HG03354 (cell line): ENCODE measurements at regions not wholly inside any gene's neighbourhood (a gene's known extent, or its start where the extent isn't known, plus 50 kb on each side); places are given as distances from the start of the nearest gene placed in this dataset.
"Not testable (repeated sequence)": the region's sequence is repeated elsewhere in the genome, so short reads cannot be mapped to it uniquely, and the experiment has no call there.

Source experiments
- ATAC-seq: cut with Tn5 transposase; IDR thresholded peaks from one replicate; pipeline ENCODE4 v1.9.1; 2021; ENCODE audit warnings: mild to moderate bottlenecking; ENCODE audit not compliant: unreplicated experiment, poor library complexity, severe bottlenecking

GRCh38 chr10:3588816-3589215 lies 196.2 kb downstream of the KLF6 start:
- no peak for ATAC-seq

DNA sequence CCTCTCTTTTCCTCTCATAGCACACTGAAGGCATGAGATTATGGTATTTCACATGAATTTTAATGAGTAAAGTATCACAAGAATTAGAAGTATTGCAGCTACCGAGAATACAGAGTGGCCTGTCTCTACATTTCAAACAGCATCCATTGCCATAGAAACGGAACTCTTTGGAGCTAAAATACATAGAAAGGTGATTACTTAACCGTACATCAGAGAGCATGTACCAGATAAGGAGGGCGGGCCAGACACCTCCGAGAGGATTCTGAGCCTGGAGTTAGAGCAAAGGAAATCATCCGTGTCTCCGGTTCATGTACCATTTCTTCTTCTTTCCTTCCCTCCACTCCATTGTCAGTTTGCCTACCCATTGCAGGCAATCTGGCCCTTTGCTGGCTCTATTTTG lies 196.7 kb downstream of the KLF6 start:
- ATAC-seq = no peak

GRCh38 chr10:3584926-3585784 lies 199.9 kb downstream of the KLF6 start:
- ATAC-seq = no peak

DNA sequence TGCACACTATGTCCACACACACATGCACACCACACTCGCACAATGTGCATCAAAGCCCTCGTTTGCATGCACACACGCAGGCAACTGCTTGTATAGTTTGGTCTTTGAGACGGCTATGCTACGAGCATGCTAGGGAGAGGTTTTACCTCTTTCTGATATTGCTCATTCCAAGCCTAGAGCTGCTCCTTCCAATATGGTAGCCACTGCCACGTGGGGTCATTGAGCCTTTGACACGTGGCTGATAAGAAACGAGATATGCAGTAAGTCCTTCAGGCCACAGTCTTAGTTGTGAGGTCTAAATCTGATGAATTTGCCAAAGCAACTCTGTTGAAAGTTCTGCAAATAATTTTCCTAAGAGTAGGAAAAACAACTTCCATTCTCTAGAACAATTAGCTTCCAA lies 204.4 kb downstream of the KLF6 start:
- ATAC-seq = no peak

DNA sequence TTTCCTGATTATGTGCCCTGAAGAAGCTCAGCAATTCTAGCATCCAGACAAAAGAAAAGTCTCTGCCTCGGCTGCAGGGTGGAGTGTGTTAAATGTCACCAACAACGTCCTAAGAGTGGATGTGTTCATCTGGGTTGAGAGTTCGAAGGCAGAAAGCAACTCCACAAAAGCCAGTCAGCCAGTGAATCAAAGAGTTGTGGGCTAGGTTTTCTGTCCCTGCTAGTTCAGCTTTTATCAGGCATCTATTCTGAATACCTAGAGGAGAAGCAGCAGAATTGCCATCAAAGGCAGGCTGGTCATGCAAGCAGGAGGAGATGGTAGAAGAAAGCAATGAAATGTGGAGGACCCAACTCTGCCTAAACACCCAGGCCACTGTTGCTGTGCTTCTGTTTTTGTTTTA lies 205.2 kb downstream of the KLF6 start:
- ATAC-seq = no peak

- no peak for ATAC-seq
Measured at GRCh38 chr10:3578682-3579081, 206.3 kb downstream of the KLF6 start.

- ATAC-seq = no peak
Measured at GRCh38 chr10:3578159-3578558, 206.8 kb downstream of the KLF6 start.

DNA sequence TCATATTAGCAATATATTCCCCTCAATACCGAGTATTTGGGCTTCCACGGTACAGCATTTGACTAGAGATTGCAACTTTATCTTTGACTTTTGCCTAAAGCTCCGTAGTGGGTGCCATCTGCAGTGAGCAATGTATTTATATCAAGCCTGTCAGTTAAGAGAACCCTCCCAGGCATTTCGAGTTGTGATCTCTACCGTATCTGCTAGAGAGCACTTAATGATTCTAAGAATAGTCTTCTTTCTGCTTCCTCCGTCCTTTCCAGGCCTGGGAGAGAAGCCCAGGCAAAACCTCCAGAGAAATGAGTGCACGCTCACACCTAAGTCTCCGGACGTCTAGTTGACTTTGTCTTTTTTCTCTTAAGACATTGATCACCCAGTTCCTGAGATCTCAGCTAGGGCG lies 210.6 kb downstream of the KLF6 start:
- ATAC-seq = no peak

DNA sequence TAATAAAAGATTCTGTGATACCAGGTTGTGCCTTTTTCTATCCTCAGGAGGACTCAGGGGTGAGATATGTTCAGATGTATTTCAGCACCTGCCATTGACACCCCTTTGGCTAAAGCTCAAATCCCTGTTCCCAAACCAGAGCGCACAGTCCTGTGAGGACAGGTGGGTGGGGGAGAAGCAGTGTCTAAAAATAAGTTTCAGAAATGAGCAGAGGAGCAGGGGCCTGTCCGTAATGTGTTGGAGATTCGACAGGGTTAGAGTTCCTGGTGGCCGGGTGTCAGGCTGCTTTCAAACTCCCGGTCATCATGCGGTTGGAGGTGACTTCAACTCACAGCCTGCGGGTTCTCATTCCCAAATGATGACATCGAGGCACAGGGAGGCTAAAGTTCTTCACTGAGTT lies 211.5 kb downstream of the KLF6 start:
- ATAC-seq = no peak

GRCh38 chr10:3571310-3571825 lies 213.6 kb downstream of the KLF6 start:
- no peak for ATAC-seq

- ATAC-seq = no peak
Measured at GRCh38 chr10:3570855-3571266, 214.1 kb downstream of the KLF6 start.

- no peak for ATAC-seq
Measured at GRCh38 chr10:3570131-3570729, 214.8 kb downstream of the KLF6 start.

GRCh38 chr10:3568983-3569382 lies 216.0 kb downstream of the KLF6 start:
- no peak for ATAC-seq

DNA sequence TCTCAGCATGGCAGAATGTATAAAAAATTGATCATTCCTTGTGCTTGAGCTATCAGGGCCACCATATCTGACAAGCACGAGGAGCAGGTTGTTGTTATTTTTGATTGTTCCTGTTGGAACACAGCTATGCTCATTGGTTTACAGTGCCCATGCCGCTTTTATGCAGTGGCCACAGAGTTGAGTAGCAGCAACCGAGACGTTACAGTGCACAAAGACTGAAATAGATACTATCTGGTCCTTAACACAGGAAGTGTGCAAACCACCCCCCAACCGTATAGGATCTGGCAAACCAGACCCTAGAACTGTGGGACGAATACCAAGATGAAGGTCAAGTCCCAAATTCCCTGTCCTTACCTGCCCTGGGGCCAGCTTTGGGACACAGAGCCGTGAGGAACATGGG lies 216.6 kb downstream of the KLF6 start:
- ATAC-seq = no peak

DNA sequence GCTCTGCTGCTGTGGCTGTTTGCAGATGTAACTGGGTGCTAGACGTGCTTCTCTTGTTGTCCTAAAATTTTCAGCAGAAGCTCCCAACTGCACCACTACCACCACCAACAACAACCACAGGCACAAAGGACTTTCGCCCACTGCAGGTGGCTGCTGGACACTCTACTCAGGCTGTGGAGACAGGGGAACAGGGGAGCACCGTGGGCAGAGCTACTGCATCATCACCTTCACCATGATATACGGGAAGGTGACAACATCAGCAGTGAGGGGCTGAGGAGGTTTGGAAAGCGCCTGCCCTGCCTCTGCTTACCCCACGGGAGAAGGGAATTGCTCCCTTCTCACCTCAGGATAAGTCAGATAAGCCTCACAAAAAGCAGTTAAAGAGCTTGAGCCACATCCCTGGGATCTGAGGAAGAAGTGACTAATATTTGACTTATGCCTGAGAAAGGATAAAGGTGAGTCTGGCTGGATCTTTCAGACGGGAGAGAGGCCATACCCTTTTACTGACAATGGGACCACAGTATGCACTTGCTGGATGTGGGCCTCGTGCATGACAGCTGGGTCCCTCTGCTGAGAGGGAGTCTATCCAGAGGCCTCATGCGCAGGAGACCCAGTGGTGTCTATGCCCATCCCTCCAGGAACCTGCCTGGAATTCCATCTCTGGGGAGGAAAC lies 217.6 kb downstream of the KLF6 start:
- no peak for ATAC-seq

DNA sequence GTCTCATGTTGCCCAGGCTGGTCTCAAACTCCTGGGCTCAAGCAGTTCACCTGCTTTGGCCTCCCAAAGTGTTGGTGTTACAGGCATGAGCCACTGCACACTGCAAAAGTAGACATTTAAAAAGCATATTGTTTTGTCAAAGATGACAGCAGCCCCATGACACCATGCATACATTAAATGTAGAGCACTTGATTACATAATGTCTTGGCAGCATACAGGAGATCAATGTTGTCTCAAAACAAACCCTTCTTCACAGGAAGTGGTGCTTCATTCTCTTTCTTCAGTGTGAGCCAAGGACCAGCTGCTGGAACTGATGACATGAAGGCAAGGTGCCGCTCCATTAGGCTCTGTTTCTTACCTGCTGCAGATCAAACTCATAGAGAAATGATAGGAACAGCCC lies 218.4 kb downstream of the KLF6 start:
- ATAC-seq = no peak

- no peak for ATAC-seq
Measured at GRCh38 chr10:3564346-3565002, 220.5 kb downstream of the KLF6 start.

- ATAC-seq = no peak
Measured at GRCh38 chr10:3563298-3563697, 221.7 kb downstream of the KLF6 start.

DNA sequence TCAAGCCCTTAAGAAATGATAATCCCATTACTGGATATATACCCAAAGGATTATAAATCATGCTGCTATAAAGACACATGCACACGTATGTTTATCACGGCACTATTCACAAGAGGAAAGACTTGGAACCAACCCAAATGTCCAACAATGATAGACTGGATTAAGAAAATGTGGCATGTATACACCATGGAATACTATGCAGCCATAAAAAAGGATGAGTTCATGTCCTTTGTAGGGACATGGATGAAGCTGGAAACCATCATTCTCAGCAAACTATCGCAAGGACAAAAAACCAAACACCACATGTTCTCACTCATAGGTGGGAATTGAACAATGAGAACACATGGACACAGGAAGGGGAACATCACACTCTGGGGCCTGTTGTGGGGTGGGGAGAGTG lies 224.4 kb downstream of the KLF6 start:
- ATAC-seq = not testable (repeated sequence)

GRCh38 chr10:3559527-3559926 lies 225.5 kb downstream of the KLF6 start:
- ATAC-seq = no peak
